HepG2 (cell line): ENCODE measurements at regions not wholly inside any gene's neighbourhood (a gene's known extent, or its start where the extent isn't known, plus 50 kb on each side); places are given as distances from the start of the nearest gene placed in this dataset.

Experiments
- ATF2 ChIP-seq: sonication (generic); formaldehyde crosslinking; IDR thresholded peaks from 2 replicates; pipeline ENCODE4 v1.4.0; 2020; ENCODE audit warnings: missing genetic modification reagents
- CENPBD1 ChIP-seq: sonication (generic); formaldehyde crosslinking; IDR thresholded peaks from 2 replicates; pipeline ENCODE4 v1.8.0; 2022; ENCODE audit warnings: missing genetic modification reagents, low read depth, mild to moderate bottlenecking, borderline replicate concordance
- CSRNP1 ChIP-seq: sonication (generic); formaldehyde crosslinking; IDR thresholded peaks from 2 replicates; pipeline ENCODE4 v1.8.1; 2023; ENCODE audit warnings: mild to moderate bottlenecking, missing genetic modification reagents
- EP300 ChIP-seq, 3 experiments: sonication (generic) in 1 of 3; formaldehyde crosslinking in 1 of 3; IDR thresholded peaks; 2 replicates each; pipeline versions ENCODE4 v1.5.1 to v1.6.1; 2011 to 2020; ENCODE audit warnings: low read depth in 2 of 3, low read length in 2 of 3, borderline replicate concordance in 1 of 3, improper control_type of control experiment in 1 of 3, mild to moderate bottlenecking in 1 of 3, missing genetic modification reagents in 1 of 3, moderate library complexity in 1 of 3
- FLYWCH1 ChIP-seq: sonication (generic); formaldehyde crosslinking; IDR thresholded peaks from 2 replicates; pipeline ENCODE4 v1.8.1; 2023; ENCODE audit warnings: mild to moderate bottlenecking, missing genetic modification reagents
- MED13 ChIP-seq: sonication (generic); formaldehyde crosslinking; IDR thresholded peaks from 2 replicates; pipeline ENCODE4 v1.5.0; 2020; ENCODE audit warnings: missing genetic modification reagents
- NONO ChIP-seq, 2 experiments: fragments of 450-650 bp in 1 of 2; sonication (generic) in 1 of 2; formaldehyde crosslinking in 1 of 2; IDR thresholded peaks in 1 of 2; conservative IDR thresholded peaks in 1 of 2; 2 replicates each; pipeline versions ENCODE4 v1.6.1 to v1.8.0; 2017 to 2022; ENCODE audit warnings: mild to moderate bottlenecking in 1 of 2, missing genetic modification reagents in 1 of 2, moderate library complexity in 1 of 2
- PATZ1 ChIP-seq: sonication (generic); formaldehyde crosslinking; IDR thresholded peaks from 2 replicates; pipeline ENCODE4 v1.4.0; 2020; ENCODE audit warnings: missing genetic modification reagents
- RBM22 ChIP-seq: fragments of 200-400 bp; formaldehyde crosslinking; optimal IDR thresholded peaks from 2 replicates; pipeline ENCODE3; 2017; ENCODE audit warnings: mild to moderate bottlenecking, low read length, moderate library complexity
- RFX3 ChIP-seq: IDR thresholded peaks from 2 replicates; pipeline ENCODE4 v1.6.1; 2016; ENCODE audit warnings: missing biosample characterization, missing genetic modification reagents
- RXRB ChIP-seq: IDR thresholded peaks from 2 replicates; pipeline ENCODE4 v1.6.1; 2016; ENCODE audit warnings: borderline replicate concordance, missing genetic modification reagents, missing compliant biosample characterization
- SAFB2 ChIP-seq: sonication (generic); formaldehyde crosslinking; IDR thresholded peaks from 2 replicates; pipeline ENCODE4 v1.5.1; 2020; ENCODE audit warnings: missing genetic modification reagents, low read depth, mild to moderate bottlenecking, borderline replicate concordance
- SALL2 ChIP-seq: sonication (generic); formaldehyde crosslinking; IDR thresholded peaks from 2 replicates; pipeline ENCODE4 v1.8.1; 2023; ENCODE audit warnings: mild to moderate bottlenecking, missing genetic modification reagents, inconsistent platforms
- SMAD3 ChIP-seq: sonication (generic); formaldehyde crosslinking; IDR thresholded peaks from 2 replicates; pipeline ENCODE4 v1.4.0; 2020; ENCODE audit warnings: missing genetic modification reagents
- SOX13 ChIP-seq, 3 experiments: fragments of 450-650 bp in 1 of 3; sonication (generic) in 1 of 3; formaldehyde crosslinking in 1 of 3; IDR thresholded peaks in 2 of 3; conservative IDR thresholded peaks in 1 of 3; 2 replicates each; pipeline versions ENCODE4 v1.5.0 to v1.6.1; 2016 to 2020; ENCODE audit warnings: antibody characterized with exemption in 1 of 3, mild to moderate bottlenecking in 1 of 3, missing compliant biosample characterization in 1 of 3, missing genetic modification reagents in 1 of 3, moderate library complexity in 1 of 3
- SYNCRIP ChIP-seq: fragments of 200-400 bp; formaldehyde crosslinking; IDR thresholded peaks from 2 replicates; pipeline ENCODE4 v1.6.1; 2018; ENCODE audit warnings: mild to moderate bottlenecking, low read depth, low read length; ENCODE audit not compliant: insufficient read depth
- TAF1 ChIP-seq: sonication (generic); formaldehyde crosslinking; IDR thresholded peaks from 2 replicates; pipeline ENCODE4 v1.4.0; 2020; ENCODE audit warnings: missing genetic modification reagents
- YEATS2 ChIP-seq: sonication (generic); formaldehyde crosslinking; IDR thresholded peaks from 2 replicates; pipeline ENCODE4 v1.4.0; 2020; ENCODE audit warnings: missing genetic modification reagents, borderline replicate concordance
- ZBTB7B ChIP-seq: sonication (generic); formaldehyde crosslinking; IDR thresholded peaks from 2 replicates; pipeline ENCODE4 v1.4.0; 2020; ENCODE audit warnings: missing genetic modification reagents
- ZFP37 ChIP-seq: sonication (generic); formaldehyde crosslinking; IDR thresholded peaks from 2 replicates; pipeline ENCODE4 v1.4.0; 2020; ENCODE audit warnings: missing genetic modification reagents, borderline replicate concordance
- ZNF317 ChIP-seq: sonication (generic); formaldehyde crosslinking; IDR thresholded peaks from 2 replicates; pipeline ENCODE4 v1.5.0; 2020; ENCODE audit warnings: mild to moderate bottlenecking, missing genetic modification reagents
- ZNF343 ChIP-seq: sonication (generic); formaldehyde crosslinking; IDR thresholded peaks from 2 replicates; pipeline ENCODE4 v1.4.0; 2020; ENCODE audit warnings: mild to moderate bottlenecking, missing genetic modification reagents
- ZNF543 ChIP-seq: sonication (generic); formaldehyde crosslinking; IDR thresholded peaks from 2 replicates; pipeline ENCODE4 v1.4.0; 2020; ENCODE audit warnings: mild to moderate bottlenecking, missing genetic modification reagents
- ZNF549 ChIP-seq: sonication (generic); formaldehyde crosslinking; IDR thresholded peaks from 2 replicates; pipeline ENCODE4 v1.5.0; 2020; ENCODE audit warnings: missing genetic modification reagents

GRCh38 chr3:187997946-187998561 is 155.9 kb upstream of the LPP start (continued):
- TF ChIP-seq MED13 (CRISPR knock-in tag) (peak; percentile 89; the same call in 1 of the 2 replicates), SMAD3 (CRISPR knock-in tag) (peak; percentile 92), SYNCRIP (no peak), YEATS2 (CRISPR knock-in tag) (0 out of 2 replicates have a peak, but pooled peaks have one; percentile 20), RXRB (peak; percentile 94), ZNF549 (CRISPR knock-in tag) (no peak), ZFP37 (0 out of 2 replicates have a peak, but pooled peaks have one; percentile 28), EP300 (IDR thresholded peaks at IDR 0.05; ENCODE audit: low read depth in 2 of 2, low read length in 2 of 2) (peak; percentile 68 to 97; a peak in 3 of 4 replicates), EP300 (CRISPR knock-in tag; IDR thresholded peaks at IDR 0.05; ENCODE audit: borderline replicate concordance) (peak; percentile 79), ZNF317 (CRISPR knock-in tag) (no peak), SALL2 (CRISPR knock-in tag) (no peak), FLYWCH1 (no peak), CENPBD1 (CRISPR knock-in tag) (no peak), ATF2 (CRISPR knock-in tag) (peak; percentile 58; the same call in 1 of the 2 replicates), RBM22 (peak; percentile 25), NONO (IDR thresholded peaks at IDR 0.05) (no peak), NONO (CRISPR knock-in tag; conservative IDR thresholded peaks at IDR 0.05) (no peak; the same call in 1 of the 2 replicates), ZNF543 (CRISPR knock-in tag) (peak; percentile 96), CSRNP1 (no peak), ZBTB7B (CRISPR knock-in tag) (peak; percentile 85; the same call in 1 of the 2 replicates), TAF1 (peak; percentile 20; the same call in 1 of the 2 replicates), RFX3 (CRISPR knock-in tag) (no peak), PATZ1 (peak; percentile 47), SOX13 (IDR thresholded peaks at IDR 0.05) (no peak), SOX13 (CRISPR knock-in tag; conservative IDR thresholded peaks at IDR 0.05 in 1 of 2, IDR thresholded peaks at IDR 0.05 in 1 of 2) (peak in 1 of 2 experiments; percentile 89; a peak in 2 of 4 replicates), SAFB2 (CRISPR knock-in tag) (no peak), ZNF343 (CRISPR knock-in tag) (no peak)
